CD4-positive, alpha-beta T cell treated with Interleukin-21 for 1 hour (primary cell): ENCODE measurements at regions not wholly inside any gene's neighbourhood (a gene's known extent, or its start where the extent isn't known, plus 50 kb on each side); places are given as distances from the start of the nearest gene placed in this dataset.

Experiments
- DNase-seq: peaks from one replicate; pipeline ENCODE4 v3.0.0-alpha.2; 2020

GRCh38 chr12:89895591-89895990 is 187.0 kb upstream of the ATP2B1 start:
- no peak for DNase-seq

- DNase-seq, result no peak
These were observed 186.5 kb upstream of the ATP2B1 start for GRCh38 chr12:89895101-89895500.

- DNase-seq, result no peak
These were observed 185.5 kb upstream of the ATP2B1 start for GRCh38 chr12:89893972-89894706.

- no peak for DNase-seq
These were observed 183.8 kb upstream of the ATP2B1 start for GRCh38 chr12:89892436-89892835.

GRCh38 chr12:89891933-89892332 is 183.3 kb upstream of the ATP2B1 start:
- no peak for DNase-seq

- no peak for DNase-seq
These were observed 181.5 kb upstream of the ATP2B1 start for GRCh38 chr12:89890161-89890560.

GRCh38 chr12:89889062-89889461 is 180.4 kb upstream of the ATP2B1 start:
- no peak for DNase-seq

GRCh38 chr12:89884952-89885351 is 176.3 kb upstream of the ATP2B1 start:
- no peak for DNase-seq

- DNase-seq, result no peak
These were observed 175.8 kb upstream of the ATP2B1 start for GRCh38 chr12:89884416-89884898.

GRCh38 chr12:89883630-89884389 is 175.2 kb upstream of the ATP2B1 start:
- no peak for DNase-seq

GRCh38 chr12:89882792-89883191 is 174.2 kb upstream of the ATP2B1 start:
- no peak for DNase-seq

- DNase-seq, result peak; percentile 52
These were observed 173.4 kb upstream of the ATP2B1 start for GRCh38 chr12:89882050-89882449.

- DNase-seq, result peak; percentile 82
These were observed 172.2 kb upstream of the ATP2B1 start for GRCh38 chr12:89880690-89881350.

GRCh38 chr12:89879766-89880165 is 171.1 kb upstream of the ATP2B1 start:
- no peak for DNase-seq

GRCh38 chr12:89878950-89879349 is 170.3 kb upstream of the ATP2B1 start:
- no peak for DNase-seq

GRCh38 chr12:89878327-89878726 is 169.7 kb upstream of the ATP2B1 start:
- DNase-seq, result no peak

GRCh38 chr12:89877671-89878070 is 169.0 kb upstream of the ATP2B1 start:
- no peak for DNase-seq

GRCh38 chr12:89877136-89877535 is 168.5 kb upstream of the ATP2B1 start:
- no peak for DNase-seq

GRCh38 chr12:89875809-89876208 is 167.2 kb upstream of the ATP2B1 start:
- DNase-seq, result no peak

GRCh38 chr12:89875225-89875624 is 166.6 kb upstream of the ATP2B1 start:
- DNase-seq, result no peak

- DNase-seq, result no peak
These were observed 165.5 kb upstream of the ATP2B1 start for GRCh38 chr12:89874146-89874545.

- DNase-seq, result no peak
These were observed 165.1 kb upstream of the ATP2B1 start for GRCh38 chr12:89873745-89874144.

GRCh38 chr12:89872922-89873630 is 164.4 kb upstream of the ATP2B1 start:
- DNase-seq, result no peak
